PFSK-1 (cell line): ENCODE measurements at regions not wholly inside any gene's neighbourhood (a gene's known extent, or its start where the extent isn't known, plus 50 kb on each side); places are given as distances from the start of the nearest gene placed in this dataset.

ENCODE experiments used
- FOXP2 ChIP-seq: optimal IDR thresholded peaks from 2 replicates; pipeline ENCODE3; 2011; ENCODE audit warnings: borderline replicate concordance, control low read depth, inconsistent platforms; ENCODE audit not compliant: insufficient read depth; ENCODE audit errors: extremely low read length, extremely low read depth
- POLR2AphosphoS5 ChIP-seq: IDR thresholded peaks from 2 replicates; pipeline ENCODE4 v1.6.1; 2012; ENCODE audit warnings: low read depth, mild to moderate bottlenecking, control low read depth, low read length, moderate library complexity
- SIN3A ChIP-seq: IDR thresholded peaks from 2 replicates; pipeline ENCODE4 v1.6.1; 2012; ENCODE audit warnings: mild to moderate bottlenecking, low read length, moderate library complexity, borderline replicate concordance; ENCODE audit not compliant: insufficient read depth
- TAF1 ChIP-seq: IDR thresholded peaks from 2 replicates; pipeline ENCODE4 v1.6.1; 2012; ENCODE audit warnings: low read length, control low read depth, borderline replicate concordance; ENCODE audit not compliant: insufficient read depth
- TF ChIP-seq, protein P1 (sequence below), 2 experiments: IDR thresholded peaks; 2 replicates each; pipeline versions ENCODE4 v1.6.1 to v1.8.0; 2011 to 2012; ENCODE audit warnings: low read depth in 2 of 2, low read length in 2 of 2, control low read depth in 1 of 2, inconsistent platforms in 1 of 2, mild to moderate bottlenecking in 1 of 2, moderate library complexity in 1 of 2; ENCODE audit not compliant: insufficient read depth in 1 of 2

GRCh38 chr17:34420254-34420766, 57.3 kb upstream of the CCL1 start:
- TF ChIP-seq TAF1 (no peak), POLR2AphosphoS5 (no peak), FOXP2 (no peak), SIN3A (no peak)
- TF ChIP-seq, protein P1, sequence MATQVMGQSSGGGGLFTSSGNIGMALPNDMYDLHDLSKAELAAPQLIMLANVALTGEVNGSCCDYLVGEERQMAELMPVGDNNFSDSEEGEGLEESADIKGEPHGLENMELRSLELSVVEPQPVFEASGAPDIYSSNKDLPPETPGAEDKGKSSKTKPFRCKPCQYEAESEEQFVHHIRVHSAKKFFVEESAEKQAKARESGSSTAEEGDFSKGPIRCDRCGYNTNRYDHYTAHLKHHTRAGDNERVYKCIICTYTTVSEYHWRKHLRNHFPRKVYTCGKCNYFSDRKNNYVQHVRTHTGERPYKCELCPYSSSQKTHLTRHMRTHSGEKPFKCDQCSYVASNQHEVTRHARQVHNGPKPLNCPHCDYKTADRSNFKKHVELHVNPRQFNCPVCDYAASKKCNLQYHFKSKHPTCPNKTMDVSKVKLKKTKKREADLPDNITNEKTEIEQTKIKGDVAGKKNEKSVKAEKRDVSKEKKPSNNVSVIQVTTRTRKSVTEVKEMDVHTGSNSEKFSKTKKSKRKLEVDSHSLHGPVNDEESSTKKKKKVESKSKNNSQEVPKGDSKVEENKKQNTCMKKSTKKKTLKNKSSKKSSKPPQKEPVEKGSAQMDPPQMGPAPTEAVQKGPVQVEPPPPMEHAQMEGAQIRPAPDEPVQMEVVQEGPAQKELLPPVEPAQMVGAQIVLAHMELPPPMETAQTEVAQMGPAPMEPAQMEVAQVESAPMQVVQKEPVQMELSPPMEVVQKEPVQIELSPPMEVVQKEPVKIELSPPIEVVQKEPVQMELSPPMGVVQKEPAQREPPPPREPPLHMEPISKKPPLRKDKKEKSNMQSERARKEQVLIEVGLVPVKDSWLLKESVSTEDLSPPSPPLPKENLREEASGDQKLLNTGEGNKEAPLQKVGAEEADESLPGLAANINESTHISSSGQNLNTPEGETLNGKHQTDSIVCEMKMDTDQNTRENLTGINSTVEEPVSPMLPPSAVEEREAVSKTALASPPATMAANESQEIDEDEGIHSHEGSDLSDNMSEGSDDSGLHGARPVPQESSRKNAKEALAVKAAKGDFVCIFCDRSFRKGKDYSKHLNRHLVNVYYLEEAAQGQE (IDR thresholded peaks at IDR 0.05; ENCODE audit: insufficient read depth in 1 of 2, low read depth in 2 of 2, low read length in 2 of 2), result no peak

DNA sequence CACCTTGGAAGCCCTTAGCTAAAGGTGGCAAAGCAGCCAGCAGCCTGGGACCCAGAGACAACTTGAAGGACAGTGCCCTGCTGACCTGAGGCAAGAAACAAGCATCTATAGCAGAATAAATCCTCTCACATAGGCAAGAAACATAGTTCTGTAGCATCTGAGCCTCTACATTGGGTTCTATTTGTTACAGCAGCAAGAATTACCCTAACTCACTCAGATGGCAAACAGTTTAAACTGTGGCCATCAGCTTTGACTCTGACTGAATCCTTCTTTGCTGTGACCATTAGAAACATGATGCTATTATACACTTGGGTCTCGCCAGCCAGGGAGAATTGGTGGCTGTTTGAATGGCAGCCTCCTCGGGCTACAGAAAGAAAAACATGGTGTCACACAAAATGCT, 53.1 kb upstream of the CCL1 start:
- no peak for TF ChIP-seq FOXP2
- no peak for TF ChIP-seq POLR2AphosphoS5
- TF ChIP-seq, protein P1 (IDR thresholded peaks at IDR 0.05; ENCODE audit: insufficient read depth in 1 of 2, low read depth in 2 of 2, low read length in 2 of 2), result no peak
- no peak for TF ChIP-seq TAF1
- TF ChIP-seq SIN3A, result no peak

DNA sequence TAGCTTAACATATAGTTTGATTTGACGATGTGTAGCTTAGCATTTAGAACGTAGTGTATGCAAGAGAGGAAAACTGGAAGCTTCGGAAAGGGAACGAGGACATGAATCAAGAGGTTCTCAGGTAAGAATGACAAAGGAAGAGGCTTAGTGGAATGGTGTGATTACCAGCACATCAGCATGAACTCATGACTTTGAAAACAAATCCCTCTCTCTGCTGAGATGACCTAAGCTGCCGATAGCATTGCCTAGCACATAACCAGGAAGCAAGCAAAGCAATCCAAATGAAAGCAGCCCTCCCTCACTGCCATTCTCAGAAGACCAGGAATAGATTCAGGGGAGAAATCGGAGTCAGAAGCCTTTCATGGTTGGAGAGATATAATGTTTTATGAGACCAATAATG, 51.3 kb upstream of the CCL1 start:
- TF ChIP-seq POLR2AphosphoS5, result no peak
- no peak for TF ChIP-seq TAF1
- TF ChIP-seq, protein P1 (IDR thresholded peaks at IDR 0.05; ENCODE audit: insufficient read depth in 1 of 2, low read depth in 2 of 2, low read length in 2 of 2), result no peak
- TF ChIP-seq SIN3A, result no peak
- TF ChIP-seq FOXP2, result no peak

- TF ChIP-seq SIN3A (no peak), POLR2AphosphoS5 (no peak), FOXP2 (no peak), TAF1 (no peak)
- TF ChIP-seq, protein P1 (IDR thresholded peaks at IDR 0.05; ENCODE audit: insufficient read depth in 1 of 2, low read depth in 2 of 2, low read length in 2 of 2), result no peak
Measured at GRCh38 chr17:34413443-34414119, 50.5 kb upstream of the CCL1 start.
